COR-L47 (cell line): ENCODE measurements at regions not wholly inside any gene's neighbourhood (a gene's known extent, or its start where the extent isn't known, plus 50 kb on each side); places are given as distances from the start of the nearest gene placed in this dataset.

Source experiments
- DNase-seq: peaks from one replicate; lab custom pipeline; 2025; lab: John Stamatoyannopoulos, UW

DNA sequence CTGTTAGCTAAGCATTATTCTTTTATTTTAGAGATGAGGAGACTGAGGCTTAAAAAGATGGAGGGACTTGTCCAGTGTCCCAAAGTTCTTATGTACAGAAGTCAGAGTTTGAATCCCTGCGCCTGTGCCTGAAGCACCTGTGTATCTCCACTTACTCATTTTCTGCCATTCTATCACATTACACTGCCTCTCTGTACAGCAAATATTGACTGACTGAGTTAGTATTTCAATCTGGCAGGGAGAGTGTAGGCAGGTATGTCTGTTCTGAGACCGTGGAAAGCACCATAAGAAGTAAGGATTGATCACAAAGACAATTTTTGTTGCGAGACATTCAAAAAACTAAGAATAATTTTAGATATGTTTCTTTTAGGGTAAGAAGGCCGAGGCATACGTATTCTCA, 162.7 kb downstream of the KITLG start:
- no peak for DNase-seq

DNA sequence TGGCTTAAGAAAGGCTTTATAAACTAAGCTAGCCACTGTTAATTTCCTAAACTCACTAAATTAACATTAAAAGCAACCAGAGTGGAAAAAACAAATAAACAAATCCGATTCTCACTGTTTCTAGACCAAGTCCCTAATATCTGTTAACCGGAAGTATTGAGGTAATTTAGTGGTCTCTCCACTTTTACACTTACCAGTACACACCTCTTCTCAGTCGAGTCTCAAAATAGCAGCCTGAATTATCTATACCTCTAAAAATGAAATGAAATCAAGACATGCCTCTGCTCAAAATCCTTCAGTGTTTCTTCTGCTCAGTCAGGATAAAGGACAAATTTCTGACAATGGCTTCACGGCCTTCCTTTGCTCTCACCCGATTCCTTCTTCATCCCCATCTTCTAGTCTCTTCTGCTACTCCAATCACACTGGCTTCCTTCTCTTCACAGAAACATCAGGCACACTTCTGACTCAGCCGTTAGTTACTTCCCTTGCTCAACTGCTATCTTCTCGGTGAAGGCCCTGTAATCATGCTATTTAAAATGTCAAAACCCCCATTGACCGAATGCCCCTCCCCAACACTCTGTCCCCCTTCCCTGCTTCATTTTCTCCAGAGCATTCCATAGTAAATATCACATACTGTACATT, 161.3 kb downstream of the KITLG start:
- DNase-seq, result no peak

DNA sequence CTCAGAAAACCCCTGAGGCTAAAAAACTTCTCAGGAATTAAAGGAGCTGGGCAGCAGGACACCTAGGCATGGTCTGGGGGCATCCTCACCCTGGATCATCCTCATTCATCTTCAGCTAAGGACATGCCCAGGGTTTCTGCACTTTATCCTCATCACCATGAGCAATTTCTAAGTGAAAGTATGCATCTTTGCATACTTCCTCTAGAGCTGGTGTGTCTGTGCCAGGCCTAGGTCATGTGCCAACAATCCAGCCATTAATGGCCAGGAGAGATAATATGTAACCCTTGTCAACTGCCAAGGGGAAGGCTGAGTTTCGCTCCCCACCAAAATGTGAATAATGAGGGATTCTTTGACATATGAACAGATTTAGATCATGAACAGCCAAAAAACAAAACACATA, 160.5 kb downstream of the KITLG start:
- no peak for DNase-seq

DNA sequence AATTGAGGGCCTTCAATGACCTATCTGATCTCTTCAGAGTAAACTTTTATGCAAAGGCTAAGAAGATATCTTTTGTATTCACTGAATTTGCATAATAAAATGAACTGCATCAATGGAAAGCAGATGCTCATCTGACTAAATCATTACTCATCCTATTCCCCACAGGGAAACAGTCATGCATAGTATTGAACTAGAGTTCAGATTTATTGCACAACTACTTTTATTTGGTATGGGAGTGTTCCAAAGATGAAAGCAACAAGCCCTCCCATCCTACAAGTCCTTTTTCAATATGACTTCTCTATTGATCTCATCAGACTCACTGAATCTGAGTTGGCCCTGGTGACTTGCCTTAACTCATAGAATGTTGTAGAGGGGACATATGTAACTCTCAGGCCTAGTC, 159.8 kb downstream of the KITLG start:
- DNase-seq, result no peak

DNA sequence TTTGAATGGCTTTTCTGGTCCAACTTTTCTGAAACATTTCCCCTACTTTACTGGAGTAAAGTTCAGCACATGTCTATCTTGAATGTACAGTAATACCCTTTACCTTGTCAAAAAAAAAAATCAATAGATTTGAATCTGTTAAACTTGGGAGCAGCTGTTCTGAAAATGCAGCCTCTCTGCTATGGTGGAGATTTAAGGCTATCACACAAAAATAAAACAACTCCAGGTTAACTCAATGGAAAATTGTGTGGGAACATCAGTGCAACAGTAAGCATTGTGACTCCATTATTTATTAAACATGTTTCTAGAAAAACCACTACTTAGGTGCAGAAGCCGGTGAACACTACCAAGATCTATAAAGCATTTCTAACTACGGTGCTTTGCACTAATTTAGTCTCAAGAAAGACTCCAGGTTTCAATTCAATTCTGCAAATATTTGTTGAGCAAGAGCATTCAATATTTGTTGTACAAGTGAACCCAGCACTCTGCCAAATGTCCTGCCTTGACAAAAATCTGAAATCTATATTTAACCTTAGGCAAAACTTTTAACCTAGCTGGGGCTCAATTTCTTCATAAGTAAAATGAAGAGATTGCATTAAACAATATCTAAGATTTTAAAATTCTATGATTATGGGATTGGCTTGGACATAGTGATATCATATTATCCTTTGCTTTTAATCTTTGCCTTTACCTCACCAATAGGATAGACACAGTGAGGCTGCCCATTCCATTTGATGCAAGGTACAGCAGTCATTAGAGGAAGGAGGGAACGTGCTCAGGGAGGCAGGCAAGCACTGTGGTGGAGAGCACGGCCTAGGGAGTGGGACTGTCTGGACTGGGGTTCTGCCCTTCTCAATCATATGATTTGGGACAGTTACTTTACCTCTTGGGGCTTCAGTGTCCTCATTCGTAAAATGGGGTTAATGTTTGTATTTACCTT, 155.2 kb downstream of the KITLG start:
- no peak for DNase-seq

DNA sequence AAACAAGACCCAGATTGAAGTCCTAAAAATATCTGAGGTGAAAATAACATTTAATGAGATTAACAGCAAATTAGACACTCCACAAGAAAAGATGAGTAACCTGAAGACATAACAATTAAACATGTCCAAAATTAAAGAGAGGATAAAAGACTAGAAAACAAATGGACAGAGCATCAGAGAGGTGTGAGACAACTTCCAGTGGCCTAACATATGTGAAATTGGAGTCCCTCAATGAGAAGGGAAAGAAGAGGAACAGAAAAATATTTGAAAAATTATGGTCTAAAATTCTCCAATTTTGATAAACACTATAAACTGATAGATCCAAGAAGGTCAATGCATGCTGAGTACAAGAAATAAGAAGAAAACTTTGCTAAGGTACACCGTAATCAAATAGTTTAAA, 151.9 kb downstream of the KITLG start:
- no peak for DNase-seq

- no peak for DNase-seq
These were observed 149.0 kb downstream of the KITLG start for GRCh38 chr12:88431246-88431645.

DNA sequence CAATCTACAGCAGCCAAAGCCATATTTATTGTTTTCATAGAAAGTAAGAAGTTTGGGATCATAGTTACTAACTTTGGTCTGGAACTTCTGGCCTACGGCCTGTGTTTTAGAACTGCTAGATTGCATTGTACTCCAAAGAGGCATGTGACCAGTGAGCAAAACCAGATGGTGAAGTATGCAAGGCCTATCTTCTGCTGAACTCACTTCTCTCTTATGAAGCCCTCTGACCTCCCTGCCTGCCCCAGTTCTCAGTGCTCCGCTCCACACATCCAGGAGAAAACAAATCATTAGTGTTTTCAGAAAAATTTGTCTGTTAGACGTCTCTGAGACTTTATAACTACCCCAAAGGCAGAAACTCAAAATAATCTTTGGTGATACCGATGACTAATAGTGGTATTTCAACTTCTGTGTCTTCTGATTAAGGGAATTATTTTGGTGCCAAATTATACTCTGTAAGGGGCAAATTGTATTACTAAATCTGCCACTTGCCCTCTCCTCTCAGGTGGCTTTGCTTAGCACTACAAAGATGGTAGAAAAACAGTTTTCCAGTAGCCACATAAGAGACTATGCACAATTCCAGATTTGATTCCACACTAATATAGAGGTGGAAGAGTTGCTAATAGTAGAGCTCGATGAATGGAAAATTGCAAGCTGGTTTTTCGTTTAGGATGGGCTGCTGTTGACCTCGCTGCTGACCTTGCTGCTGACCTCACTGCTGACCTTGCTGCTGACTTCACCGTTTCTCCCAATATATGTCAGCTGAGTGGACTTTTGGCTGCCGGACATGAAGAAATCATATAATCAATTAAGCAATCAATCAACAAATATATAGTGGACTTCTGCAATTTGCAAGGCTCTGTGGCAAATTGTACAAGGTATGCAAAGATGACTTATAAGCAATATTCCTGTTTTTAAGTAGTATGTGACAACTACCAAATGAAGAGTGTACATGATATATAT, 147.5 kb downstream of the KITLG start:
- DNase-seq, result no peak

DNA sequence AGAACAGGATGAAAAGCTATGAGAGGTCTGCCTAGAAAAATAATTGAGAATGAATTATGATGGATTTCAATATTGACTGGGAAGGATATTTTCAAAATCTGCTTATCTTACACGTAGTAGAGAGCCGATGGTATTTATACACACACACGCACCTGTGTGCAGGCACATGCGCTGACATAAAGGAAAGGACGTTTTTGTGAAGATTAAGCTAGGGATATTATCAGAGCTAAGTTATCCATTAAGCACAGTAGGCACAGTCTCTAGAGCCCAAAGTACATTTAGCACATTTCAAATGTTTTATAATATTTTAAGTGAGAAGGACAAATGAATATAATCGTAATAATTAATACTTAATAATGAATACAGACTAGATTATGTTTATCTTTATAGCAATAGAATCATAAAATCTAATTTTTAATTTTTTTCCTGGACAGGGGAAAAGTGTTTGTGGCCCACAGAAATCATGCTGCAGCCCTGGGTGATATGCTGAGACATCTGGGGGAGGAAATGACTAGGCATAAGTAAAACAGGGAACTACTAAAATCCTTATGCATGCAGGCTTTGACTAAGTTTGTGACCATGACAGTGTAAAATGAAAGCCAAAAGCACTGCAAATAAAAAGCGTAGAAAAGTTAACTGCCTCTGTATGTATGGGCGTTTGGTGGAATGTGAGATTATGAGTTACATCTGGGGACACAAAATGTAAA, 146.1 kb downstream of the KITLG start:
- no peak for DNase-seq

- no peak for DNase-seq
These were observed 144.8 kb downstream of the KITLG start for GRCh38 chr12:88435334-88436076.

GRCh38 chr12:88437226-88437625, 143.0 kb downstream of the KITLG start:
- DNase-seq, result no peak
